ENCODE measurements at regions not wholly inside any gene's neighbourhood (a gene's known extent, or its start where the extent isn't known, plus 50 kb on each side); places are given as distances from the start of the nearest gene placed in this dataset.
"Not testable (repeated sequence)": the region's sequence is repeated elsewhere in the genome, so short reads cannot be mapped to it uniquely, and the experiment has no call there.

DNA sequence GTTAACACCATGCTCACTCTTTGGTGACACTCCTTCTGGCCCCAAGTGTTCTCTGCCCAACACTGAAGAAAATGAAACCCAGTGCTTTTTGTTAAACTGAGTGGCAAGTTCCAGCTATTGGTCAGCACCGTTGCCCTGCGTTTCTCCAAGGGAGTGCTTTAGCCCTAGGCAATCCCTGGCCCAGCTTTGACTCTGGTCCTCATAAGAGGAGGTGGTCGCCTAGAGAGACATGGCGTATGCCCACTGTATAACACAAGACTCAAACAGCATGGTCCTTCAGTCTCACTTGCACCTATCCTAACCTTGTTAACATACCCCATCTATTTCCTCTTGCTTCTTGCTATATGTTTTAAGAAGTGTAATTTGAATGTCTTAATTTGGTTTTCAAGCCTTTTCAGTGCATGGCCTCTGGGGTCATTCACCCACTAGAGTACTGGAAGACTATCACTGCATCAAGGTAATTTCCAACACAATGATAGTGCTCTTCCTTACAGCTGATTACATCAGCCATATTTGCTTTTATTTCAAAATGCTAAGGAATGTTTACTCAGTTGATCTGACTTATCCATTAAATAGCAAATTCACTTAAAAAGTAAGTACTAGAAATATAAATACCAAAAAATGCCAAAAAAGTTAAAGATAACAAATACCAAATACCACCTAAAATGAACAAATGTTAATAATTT, 190.5 kb upstream of the SOX21 start:
- DNase-seq (ENCODE audit: low read depth) = no peak

DNA sequence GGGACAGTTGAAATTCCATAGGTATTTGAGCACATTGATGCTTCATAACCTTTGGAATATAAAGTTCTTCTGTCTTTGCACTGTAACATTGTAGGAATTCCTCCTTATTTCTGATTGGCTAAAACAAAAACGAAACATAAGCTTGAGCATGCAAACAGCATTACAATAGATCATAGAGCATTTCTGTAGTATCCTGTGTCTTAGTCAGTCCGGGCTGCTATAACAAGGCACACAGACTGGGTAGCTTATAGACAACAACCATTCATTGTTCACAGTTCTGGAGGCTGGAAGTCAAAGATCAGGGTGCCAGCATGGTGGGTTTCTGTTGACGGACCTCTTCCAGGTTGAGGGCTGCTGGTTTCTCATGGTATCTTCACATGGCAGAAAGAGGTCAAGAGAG, 188.7 kb upstream of the SOX21 start:
- DNase-seq (ENCODE audit: low read depth) = peak; percentile 4

DNA sequence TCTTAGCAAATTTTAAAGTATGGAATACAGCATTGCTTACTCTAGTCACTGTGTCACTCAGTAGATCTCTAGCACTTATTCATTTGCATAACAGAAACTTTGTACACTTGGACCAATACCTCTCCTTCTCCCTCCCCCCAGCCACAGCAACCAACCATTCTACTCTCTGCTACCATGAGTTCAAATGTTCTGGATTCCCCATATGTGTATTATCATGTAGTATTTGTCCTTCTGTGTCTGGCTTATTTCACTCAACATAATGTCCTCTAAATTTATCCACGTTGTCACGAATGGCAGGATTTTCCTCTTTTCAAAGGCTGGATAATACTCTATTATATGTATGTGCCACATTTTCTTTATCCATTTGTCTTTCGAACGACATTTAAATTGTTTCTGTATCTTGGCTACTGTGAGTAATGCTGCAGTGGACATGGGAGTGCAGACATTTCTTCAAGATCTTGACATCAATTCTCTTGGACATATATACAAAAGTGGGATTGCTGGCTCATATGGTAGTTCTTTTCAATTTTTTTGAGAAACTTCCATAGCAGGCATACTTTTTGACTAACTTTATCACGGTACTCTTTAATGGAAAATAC, 184.5 kb upstream of the SOX21 start:
- no peak for DNase-seq (ENCODE audit: low read depth)

- no peak for DNase-seq (ENCODE audit: low read depth)
These were observed 183.9 kb upstream of the SOX21 start for GRCh38 chr13:94896238-94896637.

DNA sequence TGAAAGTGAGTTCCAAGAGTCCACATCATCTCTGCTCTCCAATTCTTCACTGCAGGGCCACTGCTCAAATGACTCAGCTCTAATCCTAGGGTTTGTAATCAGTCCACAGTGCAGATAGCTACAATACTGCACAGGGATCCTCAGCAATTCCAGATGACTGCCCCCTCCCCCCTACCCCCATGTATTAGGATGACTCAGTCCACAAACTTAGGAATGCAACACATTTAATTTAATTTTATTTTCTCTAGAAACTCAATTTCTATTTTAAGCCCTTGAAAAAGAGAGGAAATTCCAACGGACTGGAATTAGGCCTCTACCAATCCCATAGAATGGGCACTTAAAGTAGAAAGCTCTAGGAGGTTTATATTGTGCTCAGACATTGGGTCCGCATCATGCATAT, 173.8 kb upstream of the SOX21 start:
- DNase-seq (ENCODE audit: low read depth) = peak; percentile 96

DNA sequence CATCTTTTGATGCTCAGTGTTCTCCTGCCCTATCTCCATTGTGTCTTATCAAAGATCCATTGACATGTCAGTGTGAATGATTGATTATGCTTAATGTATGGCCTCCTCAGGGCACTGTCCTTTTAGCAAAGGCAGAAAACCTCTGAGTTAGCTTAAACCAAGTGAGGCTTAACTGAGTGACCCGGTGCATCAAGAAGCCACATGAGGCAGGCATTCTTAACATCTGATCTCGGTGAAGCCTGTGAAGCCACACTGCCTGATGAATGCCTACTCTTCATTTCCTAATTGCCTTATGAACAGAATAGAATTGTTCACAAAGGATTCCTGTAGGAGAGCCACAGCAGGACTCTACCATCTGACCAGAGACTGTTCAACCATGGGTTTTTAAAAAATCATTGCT, 168.1 kb upstream of the SOX21 start:
- DNase-seq (ENCODE audit: low read depth) = no peak

DNA sequence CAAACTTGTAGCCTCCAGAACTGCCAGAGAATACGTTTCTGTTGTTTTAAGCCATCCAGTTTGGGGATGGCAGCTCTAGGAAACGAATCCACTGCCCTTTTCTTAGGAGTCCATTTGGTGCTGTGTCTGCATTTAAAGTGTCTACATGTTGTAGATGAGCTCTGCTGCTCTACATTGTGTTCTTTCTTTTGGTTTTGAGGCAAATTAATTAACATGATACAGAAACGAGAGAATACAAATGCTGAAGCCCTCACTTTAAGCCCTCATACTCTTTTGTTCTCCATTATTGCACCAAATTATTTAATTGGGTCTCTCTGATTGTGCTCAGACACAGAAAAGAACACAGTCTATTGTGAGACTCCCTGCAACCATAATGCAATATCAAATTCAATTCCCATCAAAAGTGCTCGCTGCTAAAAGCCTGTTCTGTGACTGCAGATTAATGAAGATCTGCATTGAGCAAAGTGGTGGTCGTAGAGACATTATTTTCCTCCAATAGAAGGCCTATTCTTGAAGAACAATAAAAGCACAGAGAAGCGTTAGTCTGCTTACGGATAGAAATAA, 166.3 kb upstream of the SOX21 start:
- no peak for DNase-seq (ENCODE audit: low read depth)

DNA sequence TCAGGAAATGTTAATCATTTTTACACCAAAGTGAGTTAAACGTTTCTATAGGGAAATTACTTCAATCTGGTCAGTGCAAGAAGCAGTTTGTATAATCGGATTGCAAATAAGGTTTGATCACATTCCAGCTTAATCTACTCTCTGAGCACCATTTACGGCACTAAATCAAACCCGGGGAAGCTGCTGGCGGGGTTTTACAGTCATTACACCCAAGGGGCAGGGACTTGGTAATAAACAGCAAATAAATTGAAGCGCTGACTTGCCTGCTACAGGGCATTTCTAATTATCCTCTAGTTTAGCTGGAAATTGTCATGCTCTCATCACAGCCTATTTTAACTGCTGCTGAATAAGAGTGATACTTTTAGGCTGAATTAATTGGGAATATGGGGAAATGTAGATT, 152.1 kb upstream of the SOX21 start:
- no peak for DNase-seq (ENCODE audit: low read depth)

GRCh38 chr13:94860981-94861407, 148.6 kb upstream of the SOX21 start:
- DNase-seq (ENCODE audit: low read depth) = peak; percentile 53

DNA sequence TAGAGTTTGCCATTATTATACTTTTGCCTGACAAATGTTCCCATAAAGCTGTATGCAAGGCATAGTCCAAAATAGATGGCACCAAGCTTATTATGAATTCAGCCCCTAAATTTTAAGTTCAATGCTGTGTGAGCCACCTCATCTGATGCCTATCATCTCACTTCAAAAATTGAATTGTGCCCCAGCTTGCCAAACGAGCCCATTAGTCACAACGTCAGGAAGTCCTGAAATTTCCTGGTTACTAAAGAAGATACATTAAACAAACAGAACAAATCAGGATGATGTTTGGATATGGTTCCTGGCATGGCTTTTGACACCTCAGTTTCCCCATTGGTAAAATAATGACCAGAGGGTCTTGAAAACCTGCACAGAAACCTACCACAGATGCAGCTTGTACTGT, 147.5 kb upstream of the SOX21 start:
- no peak for DNase-seq (ENCODE audit: low read depth)

- peak; percentile 45 for DNase-seq (ENCODE audit: low read depth)
These were observed 146.9 kb upstream of the SOX21 start for GRCh38 chr13:94859278-94859691.

- DNase-seq (ENCODE audit: low read depth) = no peak
These were observed 146.5 kb upstream of the SOX21 start for GRCh38 chr13:94858856-94859255.

GRCh38 chr13:94854688-94855087, 142.3 kb upstream of the SOX21 start:
- DNase-seq (ENCODE audit: low read depth) = no peak

DNA sequence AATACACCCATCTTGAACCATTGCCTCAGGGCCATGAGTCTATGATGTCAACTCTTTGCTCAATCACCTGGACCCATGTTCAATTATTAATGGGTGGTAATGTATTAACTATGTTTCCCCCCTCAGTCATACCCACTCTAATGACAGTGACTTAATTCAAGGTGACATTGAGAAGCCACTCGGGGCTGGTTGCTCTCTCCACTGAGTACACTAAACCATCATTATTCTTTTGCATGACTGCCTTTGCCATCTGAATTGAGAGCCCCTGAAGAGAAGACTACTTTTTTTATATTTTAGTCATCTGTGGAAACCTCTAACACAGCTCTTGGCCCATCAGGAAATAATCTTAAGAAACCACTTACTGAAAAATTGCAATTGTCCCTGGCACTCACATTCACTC, 139.2 kb upstream of the SOX21 start:
- DNase-seq (ENCODE audit: low read depth) = no peak

DNA sequence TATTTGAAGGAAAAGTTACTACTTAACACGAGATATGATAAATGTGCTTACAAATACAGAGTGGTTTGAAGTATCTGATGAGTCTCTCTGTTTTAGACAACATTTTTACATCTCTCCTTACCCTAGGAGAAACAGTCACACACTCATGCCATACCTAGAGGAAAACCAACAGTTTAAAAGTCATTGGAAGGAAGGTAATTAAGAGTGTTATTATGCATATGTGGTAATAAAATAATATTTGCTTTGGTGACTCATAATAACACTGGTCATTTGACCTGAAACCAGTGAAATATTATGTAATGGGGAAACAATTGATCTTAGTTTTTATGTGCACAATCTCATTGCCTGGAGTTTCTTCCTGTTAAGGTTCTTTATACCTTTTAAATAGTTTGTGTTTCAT, 136.9 kb upstream of the SOX21 start:
- DNase-seq (ENCODE audit: low read depth) = no peak

DNA sequence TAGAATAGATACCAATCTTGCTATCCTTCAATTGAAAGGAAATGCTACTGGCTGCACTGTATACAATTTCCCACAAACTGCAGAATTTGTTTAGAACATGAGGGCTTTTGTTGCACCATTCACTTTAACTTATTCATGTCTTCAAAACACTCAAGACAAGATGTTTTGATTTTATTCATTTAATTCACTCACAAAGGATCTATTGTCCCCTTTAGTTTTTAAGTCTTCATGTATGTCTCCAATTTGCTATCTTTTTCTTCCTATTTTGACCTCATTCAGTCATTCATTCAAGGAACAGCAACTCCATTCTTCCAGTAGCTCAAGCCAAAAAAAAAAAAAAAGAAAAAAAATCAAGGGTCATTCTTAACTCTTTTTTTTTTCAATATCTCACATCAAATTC, 130.6 kb upstream of the SOX21 start:
- DNase-seq (ENCODE audit: low read depth) = no peak

- DNase-seq (ENCODE audit: low read depth) = not testable (repeated sequence)
These were observed 124.7 kb upstream of the SOX21 start for GRCh38 chr13:94837056-94837455.

GRCh38 chr13:94829837-94830365, 117.6 kb upstream of the SOX21 start:
- no peak for DNase-seq (ENCODE audit: low read depth)

DNA sequence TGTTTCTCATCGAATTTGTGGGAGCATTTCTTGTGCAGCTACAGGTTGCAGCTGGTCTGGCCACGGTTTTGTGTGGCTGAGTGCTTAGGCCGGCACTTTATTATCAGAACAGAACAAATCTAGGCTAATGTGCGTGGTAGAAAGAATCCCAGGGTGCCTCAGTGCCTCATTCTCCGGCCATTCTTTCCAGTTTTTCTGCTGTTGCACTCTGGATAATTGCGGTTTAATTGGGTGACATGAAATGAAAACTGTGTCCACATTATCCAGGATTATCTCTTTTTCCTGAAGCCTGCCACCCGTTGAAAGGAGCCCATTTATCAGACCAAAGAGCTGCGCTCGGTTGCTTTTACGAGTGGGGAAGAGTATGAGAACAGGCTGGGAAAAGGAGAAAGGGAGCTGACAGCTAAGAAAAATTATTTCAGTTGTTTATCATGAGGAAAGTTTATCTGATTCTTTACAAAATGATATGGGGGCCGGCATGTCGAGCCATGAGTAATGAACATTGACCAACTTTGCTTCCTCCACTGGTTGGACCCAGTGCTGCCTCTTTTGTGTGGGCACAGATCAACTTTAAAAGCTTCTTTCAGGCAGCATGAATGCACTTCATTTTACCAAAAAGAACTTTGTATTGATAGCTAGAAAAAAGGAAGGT, 117.0 kb upstream of the SOX21 start:
- no peak for DNase-seq (ENCODE audit: low read depth)

DNA sequence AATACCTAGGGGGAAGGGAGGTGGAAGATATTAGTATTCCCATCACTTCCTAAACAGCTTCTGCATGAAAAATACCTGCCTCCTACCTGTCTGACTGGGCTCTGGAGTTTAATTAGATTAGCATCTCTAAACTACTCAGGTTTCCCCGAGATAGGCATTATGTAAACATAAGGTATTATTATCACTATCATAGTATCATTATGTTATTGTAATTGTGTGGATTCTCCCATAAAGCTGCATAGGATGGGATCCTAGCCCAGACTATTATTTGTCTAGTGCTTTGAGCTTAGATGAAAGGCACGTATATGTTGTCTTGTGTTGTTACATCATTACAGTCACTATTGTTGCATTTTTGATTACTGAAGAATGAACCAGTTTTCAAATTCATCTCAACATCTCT, 115.2 kb upstream of the SOX21 start:
- no peak for DNase-seq (ENCODE audit: low read depth)

- peak; percentile 31 for DNase-seq (ENCODE audit: low read depth)
These were observed 113.2 kb upstream of the SOX21 start for GRCh38 chr13:94825507-94825906.

- DNase-seq (ENCODE audit: low read depth) = no peak
These were observed 112.3 kb upstream of the SOX21 start for GRCh38 chr13:94824601-94825000.

DNA sequence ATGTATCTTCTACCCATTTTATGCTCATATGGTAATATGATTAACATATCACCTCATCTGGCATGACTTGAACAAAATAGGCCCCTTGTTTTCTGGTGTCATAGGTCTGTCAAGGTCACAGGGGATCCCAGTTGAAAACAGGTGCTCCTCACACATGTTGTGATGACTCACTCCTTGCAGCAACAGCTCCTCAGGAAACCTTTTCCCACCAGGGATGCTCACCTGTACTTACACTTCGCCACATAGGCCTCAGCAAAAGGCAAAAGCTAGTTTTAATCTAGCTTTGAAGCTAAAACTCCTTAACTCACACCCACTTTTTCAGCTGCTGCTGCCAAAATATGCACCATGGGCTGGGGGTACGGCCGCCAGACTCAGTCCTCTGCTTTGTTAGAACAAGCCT, 110.0 kb upstream of the SOX21 start:
- no peak for DNase-seq (ENCODE audit: low read depth)

Data from EH (cell line).